IMR-90 (cell line): ENCODE measurements at regions not wholly inside any gene's neighbourhood (a gene's known extent, or its start where the extent isn't known, plus 50 kb on each side); places are given as distances from the start of the nearest gene placed in this dataset.

Source experiments
- ATAC-seq: fragments of 200-7000 bp; cut with Tn5 transposase; 2 replicates; pipeline ENCODE4 v1.9.1; 2020; ENCODE audit warnings: low read depth, mild to moderate bottlenecking, moderate library complexity
- BruUV-seq: library from RNA; stranded (reverse); fragments of 400-500 nt; replicated peaks from 2 replicates; lab custom pipeline; 2021; lab: Mats Ljungman, UMichigan
- CTCF ChIA-PET: fragments of 300-600 bp; formaldehyde crosslinking; extraction: SDS; loops from one replicate; lab custom pipeline; 2021; ENCODE audit warnings: antibody characterized with exemption; lab: Yijun Ruan, JAX
- POLR2A ChIA-PET: fragments of 300-600 bp; sonication (Branson Sonifier 250); formaldehyde crosslinking; loops from one replicate; lab custom pipeline; 2022; ENCODE audit warnings: antibody characterized with exemption; ENCODE audit not compliant: unreplicated experiment; lab: Charles Lee
- DNase-seq: peaks from one replicate; pipeline ENCODE4 v3.0.0; 2013
- H2AFZ ChIP-seq: replicated peaks from 2 replicates; pipeline ENCODE3; 2013; ENCODE audit warnings: low read length, mild to moderate bottlenecking; ENCODE audit not compliant: poor library complexity
- H2AK5ac ChIP-seq: 2 replicates; pipeline ENCODE4 v1.6.1; 2013; ENCODE audit warnings: low read depth, low read length, inconsistent platforms
- H2AK9ac ChIP-seq: replicated peaks from 2 replicates; pipeline ENCODE3; 2013; ENCODE audit warnings: mild to moderate bottlenecking, low read depth, low read length, moderate library complexity; ENCODE audit not compliant: poor library complexity
- H2BK120ac ChIP-seq: 2 replicates; pipeline ENCODE4 v1.6.1; 2013; ENCODE audit warnings: low read depth, low read length, inconsistent platforms
- H2BK15ac ChIP-seq: 3 replicates; pipeline ENCODE4 v1.6.1; 2013; ENCODE audit warnings: low read depth, low read length, inconsistent platforms
- H2BK20ac ChIP-seq: 2 replicates; pipeline ENCODE4 v1.6.1; 2013; ENCODE audit warnings: low read depth, mild to moderate bottlenecking, inconsistent platforms, low read length, moderate library complexity
- H2BK5ac ChIP-seq: 2 replicates; pipeline ENCODE4 v1.6.1; 2013; ENCODE audit warnings: mild to moderate bottlenecking, low read depth, low read length, inconsistent platforms; ENCODE audit not compliant: poor library complexity, severe bottlenecking
- H3K14ac ChIP-seq: replicated peaks from 2 replicates; pipeline ENCODE4 v1.6.1; 2013; ENCODE audit warnings: low read depth, low read length, inconsistent platforms
- H3K18ac ChIP-seq: 2 replicates; pipeline ENCODE4 v1.6.1; 2013; ENCODE audit warnings: low read depth, low read length, control low read depth
- H3K23ac ChIP-seq: 2 replicates; pipeline ENCODE4 v1.6.1; 2013; ENCODE audit warnings: low read depth, low read length, inconsistent platforms
- H3K27ac ChIP-seq: 2 replicates; pipeline ENCODE4 v1.5.1; 2013; ENCODE audit warnings: mild to moderate bottlenecking, control low read depth, low read length; ENCODE audit not compliant: insufficient read depth
- H3K27me3 ChIP-seq: 2 replicates; pipeline ENCODE4 v1.6.1; 2013; ENCODE audit warnings: low read length; ENCODE audit not compliant: control insufficient read depth, insufficient read depth
- H3K36me3 ChIP-seq: 2 replicates; pipeline ENCODE4 v1.6.1; 2013; ENCODE audit warnings: low read length, mixed read lengths; ENCODE audit not compliant: control insufficient read depth, insufficient read depth
- H3K4ac ChIP-seq: 2 replicates; pipeline ENCODE4 v1.6.1; 2013; ENCODE audit warnings: low read depth, low read length, inconsistent platforms
- H3K4me1 ChIP-seq: 2 replicates; pipeline ENCODE4 v1.6.1; 2013; ENCODE audit warnings: low read length, mixed read lengths; ENCODE audit not compliant: control insufficient read depth, insufficient read depth
- H3K4me2 ChIP-seq: 2 replicates; pipeline ENCODE4 v1.6.1; 2013; ENCODE audit warnings: low read depth, mild to moderate bottlenecking, control low read depth, low read length, moderate library complexity
- H3K4me3 ChIP-seq: 2 replicates; pipeline ENCODE4 v1.5.1; 2013; ENCODE audit warnings: low read depth, mild to moderate bottlenecking, control low read depth, low read length, moderate library complexity; ENCODE audit not compliant: insufficient read depth
- H3K56ac ChIP-seq: 2 replicates; pipeline ENCODE4 v1.6.1; 2013; ENCODE audit warnings: low read length, inconsistent platforms; ENCODE audit not compliant: insufficient read depth; ENCODE audit errors: extremely low read depth
- H3K79me1 ChIP-seq, 2 experiments: 2 replicates each; pipeline ENCODE4 v1.6.1; 2013; ENCODE audit warnings: low read length in 2 of 2, inconsistent platforms in 1 of 2, low read depth in 1 of 2
- H3K9ac ChIP-seq: 2 replicates; pipeline ENCODE4 v1.6.1; 2013; ENCODE audit warnings: low read depth, low read length, control low read depth
- H3K9me1 ChIP-seq: 2 replicates; pipeline ENCODE4 v1.6.1; 2013; ENCODE audit warnings: low read length, inconsistent platforms; ENCODE audit not compliant: insufficient read depth
- H3K9me3 ChIP-seq: 2 replicates; pipeline ENCODE4 v1.6.1; 2013; ENCODE audit warnings: low read length; ENCODE audit not compliant: control insufficient read depth, insufficient read depth
- H4K20me1 ChIP-seq: 2 replicates; pipeline ENCODE4 v1.6.1; 2013; ENCODE audit warnings: low read length, inconsistent platforms; ENCODE audit not compliant: insufficient read depth
- H4K5ac ChIP-seq: 2 replicates; pipeline ENCODE4 v1.6.1; 2013; ENCODE audit warnings: mild to moderate bottlenecking, low read depth, low read length, control low read depth
- H4K8ac ChIP-seq, 2 experiments: 2 replicates each; pipeline ENCODE4 v1.6.1; 2013; ENCODE audit warnings: low read depth in 2 of 2, low read length in 2 of 2, control low read depth in 1 of 2, inconsistent platforms in 1 of 2
- H4K91ac ChIP-seq: 2 replicates; pipeline ENCODE4 v1.6.1; 2013; ENCODE audit warnings: low read depth, low read length, inconsistent platforms; ENCODE audit not compliant: insufficient read depth
- CEBPB ChIP-seq: IDR thresholded peaks from 2 replicates; pipeline ENCODE4 v1.6.1; 2012; ENCODE audit warnings: low read depth, low read length, improper control_type of control experiment
- ELK1 ChIP-seq: fragments of 150-350 bp; IDR thresholded peaks from 2 replicates; pipeline ENCODE4 v1.6.1; 2016; ENCODE audit warnings: low read depth, mild to moderate bottlenecking, low read length, moderate library complexity, borderline replicate concordance
- FOS ChIP-seq: fragments of 150-350 bp; IDR thresholded peaks from 2 replicates; pipeline ENCODE4 v1.6.1; 2016; ENCODE audit warnings: low read depth, low read length
- MXI1 ChIP-seq: IDR thresholded peaks from 2 replicates; pipeline ENCODE4 v1.6.1; 2012; ENCODE audit warnings: low read depth, mild to moderate bottlenecking, low read length, moderate library complexity, borderline replicate concordance
- NFE2L2 ChIP-seq: fragments of 150-350 bp; IDR thresholded peaks from 2 replicates; pipeline ENCODE4 v1.6.1; 2016; ENCODE audit warnings: low read depth, mild to moderate bottlenecking, low read length
- POLR2A ChIP-seq: IDR thresholded peaks from 2 replicates; pipeline ENCODE4 v1.6.1; 2012; ENCODE audit warnings: mild to moderate bottlenecking, low read depth, low read length
- RCOR1 ChIP-seq: IDR thresholded peaks from 2 replicates; pipeline ENCODE4 v1.6.1; 2012; ENCODE audit warnings: mild to moderate bottlenecking, low read length, improper control_type of control experiment; ENCODE audit not compliant: insufficient replicate concordance
- WGBS, 2 experiments: methylation state at CpG; one replicate each; pipeline versions ENCODE4 v1.1.5 to v1.1.7; 2013; ENCODE audit warnings: missing lambda C conversion rate in 2 of 2; ENCODE audit not compliant: insufficient read length in 1 of 2; ENCODE audit errors: extremely low coverage in 2 of 2; 5-methylcytosine and 5-hydroxymethylcytosine counted together
- dilution Hi-C: fragments of 300-500 bp; cut with HindIII; formaldehyde crosslinking; loops from one replicate; pipeline ENCODE4 v1.14.3; 2018; ENCODE audit warnings: low sequenced_read_pairs; ENCODE audit not compliant: unreplicated experiment
- in situ Hi-C: fragments of 300-500 bp; cut with MboI; formaldehyde crosslinking; loops from 3 replicates; pipeline ENCODE4 v1.14.3; 2019; ENCODE audit warnings: low sequenced_read_pairs, inconsistent platforms, mixed read lengths
- intact Hi-C: fragments of 100-400 bp; cut with micrococcal nuclease; formaldehyde crosslinking; loops from 2 replicates; pipeline ENCODE4 v1.10.0; 2022

GRCh38 chr7:41152179-41152678, 550.7 kb downstream of the INHBA start:
- CTCF ChIA-PET, result no interaction called here
- 100% methylated on average over 1 of the region's 4 CpGs for WGBS, 2 experiments
- no TSS peak for BruUV-seq

More at GRCh38 chr7:41152179-41152678, 550.7 kb downstream of the INHBA start:
- H3K4me3 ChIP-seq, result no peak overlapping the region
- H3K9me3 ChIP-seq, result no peaks in the 10 kb centered on the region
- no peaks in the 10 kb centered on the region for H3K27me3 ChIP-seq
- ATAC-seq, result no peak
- H2AFZ ChIP-seq, result no peak overlapping the region
- no peak overlapping the region for H3K27ac ChIP-seq
- no peak overlapping the region for H2AK5ac ChIP-seq
- H2BK20ac ChIP-seq, result no peak overlapping the region
- H3K9ac ChIP-seq, result no peak overlapping the region
- H3K9me1 ChIP-seq, result peaks cover 2% of the 10 kb centered on the region; the same call in 1 of the 2 replicates
- H2BK15ac ChIP-seq, result no peak overlapping the region
- in situ Hi-C loops (no loop called here), dilution Hi-C loops (no loop called here), intact Hi-C loops (no loop called here)
- no peak overlapping the region for H3K23ac ChIP-seq
- no peak overlapping the region for H4K5ac ChIP-seq
- H4K8ac ChIP-seq, result no peak overlapping the region
- H4K20me1 ChIP-seq, result no peaks in the 10 kb centered on the region
- no peak overlapping the region for H2BK120ac ChIP-seq
- no peak overlapping the region for H3K14ac ChIP-seq
- no peak overlapping the region for H3K56ac ChIP-seq
- POLR2A ChIA-PET, result no interaction called here
- H3K4me2 ChIP-seq, result no peak overlapping the region
- H2BK5ac ChIP-seq, result no peak overlapping the region
- H3K18ac ChIP-seq, result no peak overlapping the region
- no peaks in the 10 kb centered on the region for H3K36me3 ChIP-seq
- H4K91ac ChIP-seq, result no peak overlapping the region
- TF ChIP-seq ELK1 (no peak), POLR2A (no peak), MXI1 (no peak), RCOR1 (no peak), FOS (no peak), NFE2L2 (no peak), CEBPB (no peak)
- H3K4ac ChIP-seq, result no peak overlapping the region
- H3K79me1 ChIP-seq, result no peaks in the 10 kb centered on the region
- H3K4me1 ChIP-seq, result peaks cover 6% of the 10 kb centered on the region; the same call in 1 of the 2 replicates
- no peak for DNase-seq
- no peak overlapping the region for H2AK9ac ChIP-seq
